ENCODE measurements at regions not wholly inside any gene's neighbourhood (a gene's known extent, or its start where the extent isn't known, plus 50 kb on each side); places are given as distances from the start of the nearest gene placed in this dataset.

- TF ChIP-seq, protein P1, sequence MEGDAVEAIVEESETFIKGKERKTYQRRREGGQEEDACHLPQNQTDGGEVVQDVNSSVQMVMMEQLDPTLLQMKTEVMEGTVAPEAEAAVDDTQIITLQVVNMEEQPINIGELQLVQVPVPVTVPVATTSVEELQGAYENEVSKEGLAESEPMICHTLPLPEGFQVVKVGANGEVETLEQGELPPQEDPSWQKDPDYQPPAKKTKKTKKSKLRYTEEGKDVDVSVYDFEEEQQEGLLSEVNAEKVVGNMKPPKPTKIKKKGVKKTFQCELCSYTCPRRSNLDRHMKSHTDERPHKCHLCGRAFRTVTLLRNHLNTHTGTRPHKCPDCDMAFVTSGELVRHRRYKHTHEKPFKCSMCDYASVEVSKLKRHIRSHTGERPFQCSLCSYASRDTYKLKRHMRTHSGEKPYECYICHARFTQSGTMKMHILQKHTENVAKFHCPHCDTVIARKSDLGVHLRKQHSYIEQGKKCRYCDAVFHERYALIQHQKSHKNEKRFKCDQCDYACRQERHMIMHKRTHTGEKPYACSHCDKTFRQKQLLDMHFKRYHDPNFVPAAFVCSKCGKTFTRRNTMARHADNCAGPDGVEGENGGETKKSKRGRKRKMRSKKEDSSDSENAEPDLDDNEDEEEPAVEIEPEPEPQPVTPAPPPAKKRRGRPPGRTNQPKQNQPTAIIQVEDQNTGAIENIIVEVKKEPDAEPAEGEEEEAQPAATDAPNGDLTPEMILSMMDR (IDR thresholded peaks at IDR 0.05), result no peak
- no peak for TF ChIP-seq REST (IDR thresholded peaks at IDR 0.05; ENCODE audit: insufficient read depth in 1 of 2, low read depth in 2 of 2, low read length in 1 of 2)
- no peak for TF ChIP-seq SIN3A (IDR thresholded peaks at IDR 0.05; ENCODE audit: borderline replicate concordance, insufficient read depth, low read depth, low read length)
- no peak for TF ChIP-seq POLR2AphosphoS5 (IDR thresholded peaks at IDR 0.05; ENCODE audit: low read depth, low read length)
- no peak for TF ChIP-seq TCF7L2 (IDR thresholded peaks at IDR 0.05; ENCODE audit: low read depth, low read length)
Measured at GRCh38 chr2:23169896-23170295, 215.1 kb upstream of the KLHL29 start.

All from Panc1 (cell line).